ENCODE measurements at regions not wholly inside any gene's neighbourhood (a gene's known extent, or its start where the extent isn't known, plus 50 kb on each side); places are given as distances from the start of the nearest gene placed in this dataset.

DNA sequence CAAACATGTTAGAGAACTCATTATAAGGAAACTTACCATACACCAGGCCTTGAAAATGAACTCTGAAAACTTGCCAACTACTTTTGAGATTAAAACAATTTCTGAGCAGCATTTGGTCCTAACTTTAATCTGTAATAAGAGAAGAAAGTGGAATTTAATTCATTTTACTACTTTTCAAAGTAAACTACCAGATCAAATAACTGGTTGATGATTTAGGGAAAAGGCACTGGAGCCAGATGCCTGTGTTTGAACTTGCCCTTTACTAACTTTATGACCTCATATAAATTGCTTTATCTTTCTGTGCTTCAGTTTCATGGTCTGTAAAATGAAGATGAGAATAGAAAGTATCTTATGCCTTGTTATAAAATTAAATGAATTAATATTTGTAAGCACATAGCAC, 159.9 kb upstream of the PCDH18 start:
- Histone ChIP-seq H3K79me2 (ENCODE audit: insufficient read depth) (no peaks in the 10 kb centered on the region), H3K9ac (no peak overlapping the region), H3K36me3 (replicated peaks in 1 of 2; ENCODE audit: control insufficient read depth in 1 of 2, insufficient read depth in 2 of 2, low read length in 1 of 2) (no peaks in the 10 kb centered on the region), H3K4me1 (ENCODE audit: control insufficient read depth in 1 of 2, insufficient read depth in 2 of 2, low read depth in 1 of 2, low read length in 1 of 2) (peaks cover 0 to 3% of the 10 kb centered on the region in 2 experiments; a peak in 2 of 4 replicates), H3K27ac (ENCODE audit: low read depth in 2 of 2, low read length in 1 of 2) (no peak overlapping the region), H3F3A (replicated peaks; ENCODE audit: insufficient read depth) (no peaks in the 10 kb centered on the region), H3K9me2 (no peaks in the 10 kb centered on the region), H3K27me3 (ENCODE audit: insufficient read depth) (no peaks in the 10 kb centered on the region), H2AFZ (ENCODE audit: low read depth) (no peak overlapping the region), H3K4me2 (no peak overlapping the region), H3K4me3 (ENCODE audit: low read depth in 2 of 2, low read length in 1 of 2) (no peak overlapping the region), H4K20me1 (ENCODE audit: insufficient read depth) (no peaks in the 10 kb centered on the region), H3K9me3 (no peaks in the 10 kb centered on the region)
- CTCF ChIA-PET: no interaction called here
- POLR2A ChIA-PET: no interaction called here
- TF ChIP-seq JUND (IDR thresholded peaks at IDR 0.05): no peak
- TF ChIP-seq, protein P1, sequence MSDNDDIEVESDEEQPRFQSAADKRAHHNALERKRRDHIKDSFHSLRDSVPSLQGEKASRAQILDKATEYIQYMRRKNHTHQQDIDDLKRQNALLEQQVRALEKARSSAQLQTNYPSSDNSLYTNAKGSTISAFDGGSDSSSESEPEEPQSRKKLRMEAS (IDR thresholded peaks at IDR 0.05; ENCODE audit: low read depth): no peak
- TF ChIP-seq GABPA (IDR thresholded peaks at IDR 0.05; ENCODE audit: low read depth): no peak
- TF ChIP-seq, protein P2, sequence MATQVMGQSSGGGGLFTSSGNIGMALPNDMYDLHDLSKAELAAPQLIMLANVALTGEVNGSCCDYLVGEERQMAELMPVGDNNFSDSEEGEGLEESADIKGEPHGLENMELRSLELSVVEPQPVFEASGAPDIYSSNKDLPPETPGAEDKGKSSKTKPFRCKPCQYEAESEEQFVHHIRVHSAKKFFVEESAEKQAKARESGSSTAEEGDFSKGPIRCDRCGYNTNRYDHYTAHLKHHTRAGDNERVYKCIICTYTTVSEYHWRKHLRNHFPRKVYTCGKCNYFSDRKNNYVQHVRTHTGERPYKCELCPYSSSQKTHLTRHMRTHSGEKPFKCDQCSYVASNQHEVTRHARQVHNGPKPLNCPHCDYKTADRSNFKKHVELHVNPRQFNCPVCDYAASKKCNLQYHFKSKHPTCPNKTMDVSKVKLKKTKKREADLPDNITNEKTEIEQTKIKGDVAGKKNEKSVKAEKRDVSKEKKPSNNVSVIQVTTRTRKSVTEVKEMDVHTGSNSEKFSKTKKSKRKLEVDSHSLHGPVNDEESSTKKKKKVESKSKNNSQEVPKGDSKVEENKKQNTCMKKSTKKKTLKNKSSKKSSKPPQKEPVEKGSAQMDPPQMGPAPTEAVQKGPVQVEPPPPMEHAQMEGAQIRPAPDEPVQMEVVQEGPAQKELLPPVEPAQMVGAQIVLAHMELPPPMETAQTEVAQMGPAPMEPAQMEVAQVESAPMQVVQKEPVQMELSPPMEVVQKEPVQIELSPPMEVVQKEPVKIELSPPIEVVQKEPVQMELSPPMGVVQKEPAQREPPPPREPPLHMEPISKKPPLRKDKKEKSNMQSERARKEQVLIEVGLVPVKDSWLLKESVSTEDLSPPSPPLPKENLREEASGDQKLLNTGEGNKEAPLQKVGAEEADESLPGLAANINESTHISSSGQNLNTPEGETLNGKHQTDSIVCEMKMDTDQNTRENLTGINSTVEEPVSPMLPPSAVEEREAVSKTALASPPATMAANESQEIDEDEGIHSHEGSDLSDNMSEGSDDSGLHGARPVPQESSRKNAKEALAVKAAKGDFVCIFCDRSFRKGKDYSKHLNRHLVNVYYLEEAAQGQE (IDR thresholded peaks at IDR 0.05; ENCODE audit: low read depth, low read length): no peak
- no peak for TF ChIP-seq TEAD4 (IDR thresholded peaks at IDR 0.05; ENCODE audit: borderline replicate concordance, insufficient read depth)
- no peak for TF ChIP-seq GATA2 (CRISPR knock-in tag; IDR thresholded peaks at IDR 0.05)
- TF ChIP-seq, protein P3, sequence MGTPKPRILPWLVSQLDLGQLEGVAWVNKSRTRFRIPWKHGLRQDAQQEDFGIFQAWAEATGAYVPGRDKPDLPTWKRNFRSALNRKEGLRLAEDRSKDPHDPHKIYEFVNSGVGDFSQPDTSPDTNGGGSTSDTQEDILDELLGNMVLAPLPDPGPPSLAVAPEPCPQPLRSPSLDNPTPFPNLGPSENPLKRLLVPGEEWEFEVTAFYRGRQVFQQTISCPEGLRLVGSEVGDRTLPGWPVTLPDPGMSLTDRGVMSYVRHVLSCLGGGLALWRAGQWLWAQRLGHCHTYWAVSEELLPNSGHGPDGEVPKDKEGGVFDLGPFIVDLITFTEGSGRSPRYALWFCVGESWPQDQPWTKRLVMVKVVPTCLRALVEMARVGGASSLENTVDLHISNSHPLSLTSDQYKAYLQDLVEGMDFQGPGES (IDR thresholded peaks at IDR 0.05; ENCODE audit: low read depth, low read length): no peak
- TF ChIP-seq FOXJ3 (CRISPR knock-in tag; IDR thresholded peaks at IDR 0.05): no peak
- TF ChIP-seq RCOR1 (IDR thresholded peaks at IDR 0.05; ENCODE audit: low read length): no peak
- no peak for TF ChIP-seq RAD21 (IDR thresholded peaks at IDR 0.05; ENCODE audit: low read length)
- no peak for TF ChIP-seq MXI1 (IDR thresholded peaks at IDR 0.05; ENCODE audit: low read depth, low read length)
- no peak for DNase-seq

DNA sequence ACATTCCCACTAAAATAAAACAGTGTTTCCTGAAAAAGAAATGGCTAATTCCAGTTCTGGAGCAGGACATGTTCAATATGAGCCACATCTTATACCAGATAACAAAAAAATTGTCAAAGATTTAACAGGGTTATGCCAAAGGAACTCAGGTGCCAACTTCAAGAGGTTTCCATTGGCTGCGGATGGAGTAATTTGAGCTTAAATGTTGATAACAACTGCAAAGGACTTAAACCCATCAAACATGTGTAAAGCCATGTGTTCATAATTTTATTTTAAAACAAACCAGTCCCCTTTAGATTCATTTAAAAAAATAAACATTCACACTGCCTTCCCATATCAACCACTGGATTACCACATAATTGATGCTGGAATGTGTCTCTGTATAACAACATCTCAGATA, 156.4 kb upstream of the PCDH18 start:
- Histone ChIP-seq H3K79me2 (ENCODE audit: insufficient read depth) (no peaks in the 10 kb centered on the region), H3K27me3 (ENCODE audit: insufficient read depth) (no peaks in the 10 kb centered on the region), H3K4me3 (ENCODE audit: low read depth in 2 of 2, low read length in 1 of 2) (no peak overlapping the region), H3K4me1 (ENCODE audit: control insufficient read depth in 1 of 2, insufficient read depth in 2 of 2, low read depth in 1 of 2, low read length in 1 of 2) (peaks cover 0 to 11% of the 10 kb centered on the region in 2 experiments; a peak in 2 of 4 replicates), H3K9ac (no peak overlapping the region), H3K4me2 (no peak overlapping the region), H3K9me3 (no peaks in the 10 kb centered on the region), H3F3A (replicated peaks; ENCODE audit: insufficient read depth) (no peaks in the 10 kb centered on the region), H3K9me2 (no peaks in the 10 kb centered on the region), H3K27ac (ENCODE audit: low read depth in 2 of 2, low read length in 1 of 2) (no peak overlapping the region; a peak in 1 of 4 replicates), H3K36me3 (replicated peaks in 1 of 2; ENCODE audit: control insufficient read depth in 1 of 2, insufficient read depth in 2 of 2, low read length in 1 of 2) (no peaks in the 10 kb centered on the region), H2AFZ (ENCODE audit: low read depth) (no peak overlapping the region), H4K20me1 (ENCODE audit: insufficient read depth) (no peaks in the 10 kb centered on the region)
- WGBS (ENCODE audit: low lambda C conversion rate): 89% methylated on average over 1 of the region's 1 CpG
- DNase-seq: no peak
- TF ChIP-seq, protein P4, sequence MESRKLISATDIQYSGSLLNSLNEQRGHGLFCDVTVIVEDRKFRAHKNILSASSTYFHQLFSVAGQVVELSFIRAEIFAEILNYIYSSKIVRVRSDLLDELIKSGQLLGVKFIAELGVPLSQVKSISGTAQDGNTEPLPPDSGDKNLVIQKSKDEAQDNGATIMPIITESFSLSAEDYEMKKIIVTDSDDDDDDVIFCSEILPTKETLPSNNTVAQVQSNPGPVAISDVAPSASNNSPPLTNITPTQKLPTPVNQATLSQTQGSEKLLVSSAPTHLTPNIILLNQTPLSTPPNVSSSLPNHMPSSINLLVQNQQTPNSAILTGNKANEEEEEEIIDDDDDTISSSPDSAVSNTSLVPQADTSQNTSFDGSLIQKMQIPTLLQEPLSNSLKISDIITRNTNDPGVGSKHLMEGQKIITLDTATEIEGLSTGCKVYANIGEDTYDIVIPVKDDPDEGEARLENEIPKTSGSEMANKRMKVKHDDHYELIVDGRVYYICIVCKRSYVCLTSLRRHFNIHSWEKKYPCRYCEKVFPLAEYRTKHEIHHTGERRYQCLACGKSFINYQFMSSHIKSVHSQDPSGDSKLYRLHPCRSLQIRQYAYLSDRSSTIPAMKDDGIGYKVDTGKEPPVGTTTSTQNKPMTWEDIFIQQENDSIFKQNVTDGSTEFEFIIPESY (IDR thresholded peaks at IDR 0.05; ENCODE audit: borderline replicate concordance, low read depth): no peak
- TF ChIP-seq RCOR1 (IDR thresholded peaks at IDR 0.05; ENCODE audit: low read length) (no peak), MEF2A (IDR thresholded peaks at IDR 0.05; ENCODE audit: borderline replicate concordance, low read depth) (no peak), NFIC (IDR thresholded peaks at IDR 0.05; ENCODE audit: borderline replicate concordance) (no peak), FOXM1 (IDR thresholded peaks at IDR 0.05; ENCODE audit: low read depth) (no peak), POLR2AphosphoS5 (IDR thresholded peaks at IDR 0.05; ENCODE audit: low read depth, low read length) (no peak), TCF12 (IDR thresholded peaks at IDR 0.05) (no peak)
- TF ChIP-seq, protein P5, sequence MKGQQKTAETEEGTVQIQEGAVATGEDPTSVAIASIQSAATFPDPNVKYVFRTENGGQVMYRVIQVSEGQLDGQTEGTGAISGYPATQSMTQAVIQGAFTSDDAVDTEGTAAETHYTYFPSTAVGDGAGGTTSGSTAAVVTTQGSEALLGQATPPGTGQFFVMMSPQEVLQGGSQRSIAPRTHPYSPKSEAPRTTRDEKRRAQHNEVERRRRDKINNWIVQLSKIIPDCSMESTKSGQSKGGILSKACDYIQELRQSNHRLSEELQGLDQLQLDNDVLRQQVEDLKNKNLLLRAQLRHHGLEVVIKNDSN (IDR thresholded peaks at IDR 0.05; ENCODE audit: borderline replicate concordance, low read depth): no peak
- ChIA-PET POLR2A (no interaction called here), CTCF (no interaction called here)
